GM12892 (cell line): ENCODE measurements at regions not wholly inside any gene's neighbourhood (a gene's known extent, or its start where the extent isn't known, plus 50 kb on each side); places are given as distances from the start of the nearest gene placed in this dataset.

ENCODE experiments used
- POLR2A ChIP-seq: IDR thresholded peaks from 2 replicates; pipeline ENCODE4 v1.6.1; 2011; ENCODE audit warnings: low read depth, low read length, control low read depth
- POLR2AphosphoS5 ChIP-seq: IDR thresholded peaks from 2 replicates; pipeline ENCODE4 v1.6.1; 2011; ENCODE audit warnings: low read depth, low read length, control low read depth
- TAF1 ChIP-seq: IDR thresholded peaks from 2 replicates; pipeline ENCODE4 v1.6.1; 2011; ENCODE audit warnings: low read depth, mild to moderate bottlenecking, control low read depth, low read length, borderline replicate concordance

- no peak for TF ChIP-seq POLR2A
- TF ChIP-seq POLR2AphosphoS5: no peak
- TF ChIP-seq TAF1: no peak
Measured at GRCh38 chr3:75049533-75049932, 435.1 kb upstream of the CNTN3 start.
